CD4-positive, alpha-beta T cell (primary cell): ENCODE measurements at regions not wholly inside any gene's neighbourhood (a gene's known extent, or its start where the extent isn't known, plus 50 kb on each side); places are given as distances from the start of the nearest gene placed in this dataset.

ENCODE experiments used
- ATAC-seq: fragments of 200-7000 bp; cut with Tn5 transposase; one replicate; pipeline ENCODE4 v1.10.0; 2022; ENCODE audit warnings: mild to moderate bottlenecking; ENCODE audit not compliant: poor library complexity
- CTCF ChIA-PET: fragments of 350-600 bp; sonication (Branson Sonifier 250); formaldehyde crosslinking; loops from one replicate; lab custom pipeline; 2021; ENCODE audit warnings: antibody characterized with exemption, inconsistent platforms; lab: Charles Lee
- POLR2A ChIA-PET: fragments of 350-600 bp; sonication (Branson Sonifier 250); formaldehyde crosslinking; loops from one replicate; lab custom pipeline; 2021; ENCODE audit warnings: antibody characterized with exemption, inconsistent platforms; lab: Charles Lee
- DNase-seq, 14 experiments: peaks; one replicate each; pipeline ENCODE4 v3.0.0-alpha.2; 2013 to 2020; ENCODE audit warnings: mixed read lengths in 2 of 14
- H3K27ac ChIP-seq, 2 donors: one replicate each; pipeline versions ENCODE4 v1.5.1 to v1.7.0; 2013; ENCODE audit warnings: low read length in 2 of 2, low read depth in 1 of 2, mild to moderate bottlenecking in 1 of 2
- H3K27me3 ChIP-seq, 2 experiments: 1 replicate in 1 of 2; 2 replicates in 1 of 2; pipeline versions ENCODE4 v1.6.1 to v1.7.0; 2013; ENCODE audit warnings: low read length in 2 of 2, control low read depth in 1 of 2, mild to moderate bottlenecking in 1 of 2, moderate library complexity in 1 of 2; ENCODE audit not compliant: insufficient read depth in 2 of 2, control insufficient read depth in 1 of 2
- H3K36me3 ChIP-seq: one replicate; pipeline ENCODE4 v1.6.1; 2013; ENCODE audit warnings: low read length, control low read depth; ENCODE audit not compliant: insufficient read depth
- H3K4me1 ChIP-seq: one replicate; pipeline ENCODE4 v1.6.1; 2013; ENCODE audit warnings: low read length, control low read depth; ENCODE audit not compliant: insufficient read depth
- H3K4me3 ChIP-seq: one replicate; pipeline ENCODE4 v1.5.1; 2013; ENCODE audit warnings: mild to moderate bottlenecking, low read length, moderate library complexity
- H3K9me3 ChIP-seq, 2 experiments: 1 replicate in 1 of 2; 2 replicates in 1 of 2; pipeline versions ENCODE4 v1.6.1 to v1.7.0; 2013; ENCODE audit warnings: low read length in 2 of 2, mild to moderate bottlenecking in 2 of 2, control low read depth in 1 of 2, moderate library complexity in 1 of 2; ENCODE audit not compliant: control insufficient read depth in 1 of 2, insufficient read depth in 1 of 2
- H3K27ac Mint-ChIP-seq: one replicate; pipeline ENCODE4 v1.8.0; 2020; ENCODE audit warnings: mixed read lengths
- H3K27me3 Mint-ChIP-seq: one replicate; pipeline ENCODE4 v1.8.0; 2021; ENCODE audit warnings: mixed read lengths
- H3K36me3 Mint-ChIP-seq: one replicate; pipeline ENCODE4 v1.8.0; 2021; ENCODE audit warnings: low read depth, mixed read lengths
- H3K4me1 Mint-ChIP-seq: one replicate; pipeline ENCODE4 v1.8.0; 2021; ENCODE audit warnings: low read depth, mixed read lengths
- H3K4me3 Mint-ChIP-seq: one replicate; pipeline ENCODE4 v1.8.0; 2020; ENCODE audit warnings: mild to moderate bottlenecking, mixed read lengths
- H3K9me3 Mint-ChIP-seq: one replicate; pipeline ENCODE4 v1.8.0; 2020; ENCODE audit warnings: mixed read lengths
- intact Hi-C, 2 experiments: fragments of 100-400 bp; cut with DNase I in 1 of 2; cut with micrococcal nuclease in 1 of 2; formaldehyde crosslinking; loops; one replicate each; pipeline versions ENCODE4 v1.15.1 to v1.9.0; 2023 to 2025; cut with DNase I, micrococcal nuclease
- TF ChIP-seq, protein P1 (sequence below): fragments of 200-600 bp; IDR thresholded peaks from one replicate; pipeline ENCODE4 v1.8.0; 2022; ENCODE audit warnings: antibody characterized with exemption, mild to moderate bottlenecking

DNA sequence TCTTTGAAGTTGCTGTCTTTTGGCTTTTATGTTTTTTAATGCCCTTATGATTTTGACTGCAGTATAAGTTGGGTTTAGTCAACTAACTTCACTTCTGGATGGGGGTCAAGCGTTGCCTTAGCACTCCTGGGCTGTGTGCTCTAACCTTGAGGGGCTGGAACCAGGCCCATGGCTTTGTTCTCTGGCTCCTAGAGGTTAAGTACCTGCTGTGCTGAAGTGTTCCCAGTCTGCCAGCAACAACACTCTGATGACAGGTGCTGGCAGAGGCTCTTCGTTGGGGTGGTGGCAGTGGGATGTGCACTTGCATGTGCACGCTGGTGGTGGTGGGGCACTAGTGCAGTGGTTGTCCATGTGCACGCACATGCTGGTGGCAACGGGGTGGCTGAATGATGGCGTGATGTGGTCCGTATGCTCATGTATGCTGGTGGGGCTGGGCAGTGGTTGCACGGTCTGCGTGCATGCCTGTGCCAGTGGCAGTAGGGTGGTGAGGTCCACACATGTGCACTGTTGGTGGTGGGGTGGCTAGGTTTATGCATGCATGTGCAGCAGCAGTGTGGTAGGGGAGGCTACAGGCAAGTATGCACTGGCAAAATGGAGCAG, 447.8 kb upstream of the GOT2 start:
- intact Hi-C loops, result no loop called here
- Mint-ChIP-seq H3K36me3 (no peaks in the 10 kb centered on the region), H3K4me1 (no peaks in the 10 kb centered on the region), H3K4me3 (no peak overlapping the region), H3K9me3 (peaks cover 3% of the 10 kb centered on the region), H3K27ac (no peak overlapping the region), H3K27me3 (no peaks in the 10 kb centered on the region)
- no peaks in the 10 kb centered on the region for H3K36me3 ChIP-seq
- no peak for DNase-seq
- H3K4me1 ChIP-seq, result no peaks in the 10 kb centered on the region
- CTCF ChIA-PET, result no interaction called here
- peaks cover 0 to 16% of the 10 kb centered on the region in 2 experiments for H3K9me3 ChIP-seq
- no peak overlapping the region for H3K27ac ChIP-seq
- ATAC-seq, result no peak
- H3K4me3 ChIP-seq, result no peak overlapping the region
- TF ChIP-seq, protein P1, sequence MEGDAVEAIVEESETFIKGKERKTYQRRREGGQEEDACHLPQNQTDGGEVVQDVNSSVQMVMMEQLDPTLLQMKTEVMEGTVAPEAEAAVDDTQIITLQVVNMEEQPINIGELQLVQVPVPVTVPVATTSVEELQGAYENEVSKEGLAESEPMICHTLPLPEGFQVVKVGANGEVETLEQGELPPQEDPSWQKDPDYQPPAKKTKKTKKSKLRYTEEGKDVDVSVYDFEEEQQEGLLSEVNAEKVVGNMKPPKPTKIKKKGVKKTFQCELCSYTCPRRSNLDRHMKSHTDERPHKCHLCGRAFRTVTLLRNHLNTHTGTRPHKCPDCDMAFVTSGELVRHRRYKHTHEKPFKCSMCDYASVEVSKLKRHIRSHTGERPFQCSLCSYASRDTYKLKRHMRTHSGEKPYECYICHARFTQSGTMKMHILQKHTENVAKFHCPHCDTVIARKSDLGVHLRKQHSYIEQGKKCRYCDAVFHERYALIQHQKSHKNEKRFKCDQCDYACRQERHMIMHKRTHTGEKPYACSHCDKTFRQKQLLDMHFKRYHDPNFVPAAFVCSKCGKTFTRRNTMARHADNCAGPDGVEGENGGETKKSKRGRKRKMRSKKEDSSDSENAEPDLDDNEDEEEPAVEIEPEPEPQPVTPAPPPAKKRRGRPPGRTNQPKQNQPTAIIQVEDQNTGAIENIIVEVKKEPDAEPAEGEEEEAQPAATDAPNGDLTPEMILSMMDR, result no peak
- POLR2A ChIA-PET, result no interaction called here
- no peaks in the 10 kb centered on the region for H3K27me3 ChIP-seq

DNA sequence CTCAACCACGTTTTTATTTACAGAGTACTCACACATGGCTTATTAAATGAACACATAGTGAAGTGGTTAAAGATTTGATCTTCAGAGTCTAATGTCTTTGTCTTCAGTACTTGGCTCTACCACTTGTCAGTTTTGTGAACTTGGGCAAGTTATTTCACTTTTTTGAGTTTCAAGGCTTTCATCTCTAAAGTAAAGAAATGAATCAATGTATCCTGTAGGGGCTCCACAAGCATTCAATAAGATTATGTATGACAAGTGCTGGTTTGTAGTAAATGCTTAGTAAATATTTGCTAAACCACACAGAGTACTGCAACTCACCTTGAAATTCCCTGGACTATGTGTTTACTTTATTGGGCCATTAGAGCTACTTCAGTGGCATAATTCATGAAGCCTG, 446.0 kb upstream of the GOT2 start:
- Histone ChIP-seq H3K27me3 (no peaks in the 10 kb centered on the region), H3K36me3 (no peaks in the 10 kb centered on the region), H3K4me3 (no peak overlapping the region), H3K27ac (no peak overlapping the region), H3K9me3 (peaks cover 0 to 16% of the 10 kb centered on the region in 2 experiments), H3K4me1 (no peaks in the 10 kb centered on the region)
- ATAC-seq, result no peak
- no peak overlapping the region for H3K27ac Mint-ChIP-seq
- no peaks in the 10 kb centered on the region for H3K27me3 Mint-ChIP-seq
- H3K4me3 Mint-ChIP-seq, result no peak overlapping the region
- H3K9me3 Mint-ChIP-seq, result no peaks in the 10 kb centered on the region
- no peak for DNase-seq
- H3K36me3 Mint-ChIP-seq, result no peaks in the 10 kb centered on the region
- no peaks in the 10 kb centered on the region for H3K4me1 Mint-ChIP-seq
- ChIA-PET CTCF (no interaction called here), POLR2A (no interaction called here)
- intact Hi-C loops, result no loop called here
- TF ChIP-seq, protein P1, result no peak

DNA sequence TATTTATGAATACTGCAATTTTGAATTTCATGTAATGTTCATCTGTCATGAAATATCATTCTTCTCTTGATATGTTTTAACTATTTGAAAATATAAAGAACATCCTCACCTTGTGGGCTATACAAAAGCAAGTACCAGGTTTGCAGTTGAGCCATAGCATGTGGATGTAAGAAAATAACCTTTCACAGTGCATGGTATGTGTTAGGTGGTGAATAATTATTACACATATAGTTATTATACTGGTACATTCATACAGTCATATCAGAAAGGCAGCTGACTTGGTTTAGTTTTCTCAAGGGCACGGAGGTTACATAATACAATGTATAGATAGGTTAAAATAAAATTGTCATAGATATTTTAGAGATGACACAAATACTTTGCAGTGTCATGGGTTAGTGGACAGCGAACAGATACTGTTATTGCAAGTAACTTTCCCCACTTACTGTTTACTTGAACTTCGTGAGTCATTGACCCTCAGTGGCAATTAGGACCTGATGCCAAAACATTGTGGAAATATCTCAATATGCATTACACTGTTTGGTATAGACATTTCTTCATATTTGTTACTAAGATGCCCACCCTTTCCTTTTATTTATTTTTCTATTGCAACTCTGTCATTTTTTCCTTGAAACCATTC, 445.4 kb upstream of the GOT2 start:
- CTCF ChIA-PET, result no interaction called here
- no peaks in the 10 kb centered on the region for H3K36me3 Mint-ChIP-seq

More for the DNA sequence above, 445.4 kb upstream of the GOT2 start:
- H3K4me3 ChIP-seq, result no peak overlapping the region
- DNase-seq, result no peak
- H3K27me3 ChIP-seq, result no peaks in the 10 kb centered on the region
- intact Hi-C loops, result no loop called here
- no peak for ATAC-seq
- Mint-ChIP-seq H3K9me3 (peaks cover under 1% of the 10 kb centered on the region), H3K27ac (no peak overlapping the region), H3K27me3 (no peaks in the 10 kb centered on the region), H3K4me1 (no peaks in the 10 kb centered on the region), H3K4me3 (no peak overlapping the region)
- TF ChIP-seq, protein P1, result no peak
- H3K27ac ChIP-seq, result no peak overlapping the region
- no peaks in the 10 kb centered on the region for H3K4me1 ChIP-seq
- POLR2A ChIA-PET, result no interaction called here
- H3K36me3 ChIP-seq, result no peaks in the 10 kb centered on the region
- H3K9me3 ChIP-seq, result peaks cover 0 to 11% of the 10 kb centered on the region in 2 experiments
